Thymus (tissue), 11 donors: ENCODE measurements at regions not wholly inside any gene's neighbourhood (a gene's known extent, or its start where the extent isn't known, plus 50 kb on each side); places are given as distances from the start of the nearest gene placed in this dataset.

Source experiments
- DNase-seq, 9 donors: peaks; one replicate each; pipeline ENCODE4 v3.0.0-alpha.2; 2013; ENCODE audit warnings: low spot score in 9 of 9, low read depth in 6 of 9, missing footprints in 1 of 9
- H3K27ac ChIP-seq, 2 donors: one replicate each; pipeline ENCODE4 v1.5.1; 2013; ENCODE audit warnings: control low read depth in 1 of 2, low read depth in 1 of 2, low read length in 1 of 2, mild to moderate bottlenecking in 1 of 2, moderate library complexity in 1 of 2
- H3K27me3 ChIP-seq, 2 donors: one replicate each; pipeline ENCODE4 v1.5.1; 2013; ENCODE audit warnings: low read length in 1 of 2; ENCODE audit not compliant: control insufficient read depth in 2 of 2, insufficient read depth in 1 of 2
- H3K36me3 ChIP-seq, 2 donors: one replicate each; pipeline ENCODE4 v1.5.1; 2013; ENCODE audit warnings: low read length in 1 of 2, mild to moderate bottlenecking in 1 of 2, moderate library complexity in 1 of 2; ENCODE audit not compliant: control insufficient read depth in 2 of 2, insufficient read depth in 2 of 2
- H3K4me1 ChIP-seq, 2 donors: one replicate each; pipeline ENCODE4 v1.5.1; 2013; ENCODE audit warnings: low read length in 2 of 2; ENCODE audit not compliant: control insufficient read depth in 2 of 2, insufficient read depth in 2 of 2
- H3K4me3 ChIP-seq, 2 donors: one replicate each; pipeline ENCODE4 v1.5.1; 2013; ENCODE audit warnings: low read length in 2 of 2, control low read depth in 1 of 2, mild to moderate bottlenecking in 1 of 2
- H3K9me3 ChIP-seq, 2 donors: one replicate each; pipeline ENCODE4 v1.5.1; 2013; ENCODE audit warnings: low read length in 1 of 2, mild to moderate bottlenecking in 1 of 2; ENCODE audit not compliant: control insufficient read depth in 2 of 2, insufficient read depth in 1 of 2
- WGBS: extraction: QIAGEN DNeasy Blood & Tissue Kit; methylation state at CpG from one replicate; pipeline ENCODE4 v1.1.7; 2013; 5-methylcytosine and 5-hydroxymethylcytosine counted together
- donor health status: healthy.

- Histone ChIP-seq H3K4me1 (no peaks in the 10 kb centered on the region), H3K27me3 (no peaks in the 10 kb centered on the region), H3K9me3 (no peaks in the 10 kb centered on the region), H3K27ac (no peak overlapping the region), H3K4me3 (no peak overlapping the region), H3K36me3 (no peaks in the 10 kb centered on the region)
- 95% methylated on average over 4 of the region's 4 CpGs for WGBS
- DNase-seq = no peak
Measured at GRCh38 chr16:5382484-5382883, 284.9 kb upstream of the EEF2KMT start.

- Histone ChIP-seq H3K4me1 (no peaks in the 10 kb centered on the region), H3K27ac (no peak overlapping the region), H3K27me3 (no peaks in the 10 kb centered on the region), H3K9me3 (no peaks in the 10 kb centered on the region), H3K4me3 (no peak overlapping the region), H3K36me3 (no peaks in the 10 kb centered on the region)
- WGBS = 85% methylated on average over 3 of the region's 3 CpGs
- DNase-seq = no peak
Measured at GRCh38 chr16:5381481-5381880, 283.9 kb upstream of the EEF2KMT start.

- H3K27ac ChIP-seq = no peak overlapping the region
- DNase-seq = no peak
- 84% methylated on average over 10 of the region's 10 CpGs for WGBS
- no peaks in the 10 kb centered on the region for H3K4me1 ChIP-seq
- no peaks in the 10 kb centered on the region for H3K27me3 ChIP-seq
- H3K4me3 ChIP-seq = no peak overlapping the region
- H3K9me3 ChIP-seq = no peaks in the 10 kb centered on the region
- H3K36me3 ChIP-seq = no peaks in the 10 kb centered on the region
Measured at GRCh38 chr16:5379954-5380353, 282.4 kb upstream of the EEF2KMT start.

- Histone ChIP-seq H3K36me3 (no peaks in the 10 kb centered on the region), H3K9me3 (no peaks in the 10 kb centered on the region), H3K4me1 (no peaks in the 10 kb centered on the region), H3K27ac (no peak overlapping the region), H3K4me3 (no peak overlapping the region), H3K27me3 (no peaks in the 10 kb centered on the region)
- 78% methylated on average over 4 of the region's 4 CpGs for WGBS
- no peak for DNase-seq
Measured at GRCh38 chr16:5378531-5378930, 280.9 kb upstream of the EEF2KMT start.

GRCh38 chr16:5377280-5377898 is 279.8 kb upstream of the EEF2KMT start:
- no peaks in the 10 kb centered on the region for H3K4me1 ChIP-seq
- H3K9me3 ChIP-seq = no peaks in the 10 kb centered on the region
- no peaks in the 10 kb centered on the region for H3K27me3 ChIP-seq
- no peaks in the 10 kb centered on the region for H3K36me3 ChIP-seq
- 61% methylated on average over 10 of the region's 10 CpGs for WGBS
- DNase-seq = no peak
- H3K27ac ChIP-seq = no peak overlapping the region
- H3K4me3 ChIP-seq = no peak overlapping the region

- H3K27me3 ChIP-seq = no peaks in the 10 kb centered on the region
Measured at GRCh38 chr16:5374184-5374583, 276.6 kb upstream of the EEF2KMT start.

GRCh38 chr16:5367951-5368350 is 270.4 kb upstream of the EEF2KMT start:
- 94% methylated on average over 7 of the region's 7 CpGs for WGBS
- DNase-seq = no peak
- H3K27ac ChIP-seq = no peak overlapping the region
- H3K27me3 ChIP-seq = no peaks in the 10 kb centered on the region
- no peaks in the 10 kb centered on the region for H3K4me1 ChIP-seq
- no peaks in the 10 kb centered on the region for H3K36me3 ChIP-seq
- H3K9me3 ChIP-seq = no peaks in the 10 kb centered on the region
- H3K4me3 ChIP-seq = no peak overlapping the region

More at GRCh38 chr16:5374184-5374583, 276.6 kb upstream of the EEF2KMT start:
- WGBS = 87% methylated on average over 4 of the region's 4 CpGs
- no peak overlapping the region for H3K4me3 ChIP-seq
- no peaks in the 10 kb centered on the region for H3K36me3 ChIP-seq
- no peaks in the 10 kb centered on the region for H3K9me3 ChIP-seq
- no peak overlapping the region for H3K27ac ChIP-seq
- DNase-seq = no peak
- H3K4me1 ChIP-seq = no peaks in the 10 kb centered on the region

GRCh38 chr16:5366126-5366525 is 268.5 kb upstream of the EEF2KMT start:
- H3K36me3 ChIP-seq = no peaks in the 10 kb centered on the region
- H3K4me3 ChIP-seq = no peak overlapping the region
- no peaks in the 10 kb centered on the region for H3K27me3 ChIP-seq
- no peaks in the 10 kb centered on the region for H3K9me3 ChIP-seq
- H3K27ac ChIP-seq = no peak overlapping the region
- no peak for DNase-seq
- 78% methylated on average over 4 of the region's 4 CpGs for WGBS
- no peaks in the 10 kb centered on the region for H3K4me1 ChIP-seq

GRCh38 chr16:5364186-5364585 is 266.6 kb upstream of the EEF2KMT start:
- H3K9me3 ChIP-seq = no peaks in the 10 kb centered on the region
- H3K27ac ChIP-seq = no peak overlapping the region
- WGBS = 84% methylated on average over 5 of the region's 5 CpGs
- no peaks in the 10 kb centered on the region for H3K36me3 ChIP-seq
- no peaks in the 10 kb centered on the region for H3K27me3 ChIP-seq
- no peak for DNase-seq
- no peak overlapping the region for H3K4me3 ChIP-seq
- H3K4me1 ChIP-seq = no peaks in the 10 kb centered on the region

GRCh38 chr16:5361322-5361721 is 263.7 kb upstream of the EEF2KMT start:
- 85% methylated on average over 5 of the region's 5 CpGs for WGBS
- Histone ChIP-seq H3K9me3 (no peaks in the 10 kb centered on the region), H3K27ac (no peak overlapping the region), H3K4me3 (no peak overlapping the region), H3K36me3 (no peaks in the 10 kb centered on the region), H3K4me1 (no peaks in the 10 kb centered on the region), H3K27me3 (no peaks in the 10 kb centered on the region)
- DNase-seq = no peak
